H9 (cell line): ENCODE measurements at regions not wholly inside any gene's neighbourhood (a gene's known extent, or its start where the extent isn't known, plus 50 kb on each side); places are given as distances from the start of the nearest gene placed in this dataset.

Experiments used
- DNase-seq: peaks from one replicate; pipeline ENCODE4 v3.0.0-alpha.2; 2017
- H2AFZ ChIP-seq: one replicate; pipeline ENCODE4 v1.6.1; 2013; ENCODE audit warnings: mild to moderate bottlenecking, low read length, control low read depth, moderate library complexity
- H2AK5ac ChIP-seq: 2 replicates; pipeline ENCODE4 v1.6.1; 2013; ENCODE audit warnings: low read length, control low read depth, mixed read lengths; ENCODE audit not compliant: insufficient read length
- H2BK120ac ChIP-seq: one replicate; pipeline ENCODE4 v1.6.1; 2013; ENCODE audit warnings: low read depth, mild to moderate bottlenecking, low read length, control low read depth, inconsistent platforms; ENCODE audit not compliant: poor library complexity, severe bottlenecking
- H2BK12ac ChIP-seq: 2 replicates; pipeline ENCODE4 v1.6.1; 2013; ENCODE audit warnings: low read length, control low read depth, mixed read lengths, low read depth; ENCODE audit not compliant: insufficient read length
- H2BK15ac ChIP-seq: 2 replicates; pipeline ENCODE4 v1.6.1; 2013; ENCODE audit warnings: low read depth, low read length, control low read depth
- H2BK20ac ChIP-seq: one replicate; pipeline ENCODE4 v1.6.1; 2013; ENCODE audit warnings: low read depth, mild to moderate bottlenecking, low read length, control low read depth, inconsistent platforms; ENCODE audit not compliant: poor library complexity, severe bottlenecking
- H2BK5ac ChIP-seq: 2 replicates; pipeline ENCODE4 v1.6.1; 2013; ENCODE audit warnings: low read length, control low read depth, mixed read lengths; ENCODE audit not compliant: insufficient read length
- H3K14ac ChIP-seq: 2 replicates; pipeline ENCODE4 v1.6.1; 2013; ENCODE audit warnings: low read length, control low read depth; ENCODE audit not compliant: insufficient read depth
- H3K18ac ChIP-seq: 2 replicates; pipeline ENCODE4 v1.6.1; 2013; ENCODE audit warnings: low read depth, mild to moderate bottlenecking, mixed read lengths, low read length, control low read depth; ENCODE audit not compliant: insufficient read length
- H3K23ac ChIP-seq: 2 replicates; pipeline ENCODE4 v1.6.1; 2013; ENCODE audit warnings: low read length, control low read depth, mixed read lengths, low read depth; ENCODE audit not compliant: insufficient read length
- H3K23me2 ChIP-seq: 2 replicates; pipeline ENCODE4 v1.6.1; 2013; ENCODE audit warnings: low read depth, mild to moderate bottlenecking, mixed read lengths, low read length, control low read depth; ENCODE audit not compliant: insufficient read length, poor library complexity, severe bottlenecking
- H3K27ac ChIP-seq: 2 replicates; pipeline ENCODE4 v1.5.1; 2013; ENCODE audit warnings: low read length, control low read depth, mixed read lengths, low read depth; ENCODE audit not compliant: insufficient read length
- H3K27me3 ChIP-seq: 2 replicates; pipeline ENCODE4 v1.6.1; 2013; ENCODE audit warnings: low read length, control low read depth, inconsistent platforms; ENCODE audit not compliant: insufficient read depth
- H3K4ac ChIP-seq: 2 replicates; pipeline ENCODE4 v1.6.1; 2013; ENCODE audit warnings: low read depth, mild to moderate bottlenecking, control low read depth, inconsistent platforms, low read length, moderate library complexity
- H3K4me1 ChIP-seq: 2 replicates; pipeline ENCODE4 v1.6.1; 2013; ENCODE audit warnings: low read length, control low read depth, inconsistent platforms; ENCODE audit not compliant: insufficient read depth
- H3K4me2 ChIP-seq: 2 replicates; pipeline ENCODE4 v1.6.1; 2013; ENCODE audit warnings: low read length, control low read depth, mixed read lengths; ENCODE audit not compliant: insufficient read length, insufficient read depth
- H3K56ac ChIP-seq: 2 replicates; pipeline ENCODE4 v1.6.1; 2013; ENCODE audit warnings: low read depth, mild to moderate bottlenecking, mixed read lengths, low read length, control low read depth; ENCODE audit not compliant: insufficient read length
- H3K79me1 ChIP-seq: 2 replicates; pipeline ENCODE4 v1.6.1; 2013; ENCODE audit warnings: low read depth, mild to moderate bottlenecking, moderate library complexity, low read length, control low read depth, inconsistent platforms; ENCODE audit not compliant: insufficient read depth, poor library complexity, severe bottlenecking
- H3K79me2 ChIP-seq: 2 replicates; pipeline ENCODE4 v1.6.1; 2013; ENCODE audit warnings: low read length, control low read depth, inconsistent platforms; ENCODE audit not compliant: insufficient read depth
- H3K9ac ChIP-seq: 2 replicates; pipeline ENCODE4 v1.6.1; 2013; ENCODE audit warnings: low read length, control low read depth, mixed read lengths; ENCODE audit not compliant: insufficient read length; ENCODE audit errors: extremely low read depth
- H3K9me3 ChIP-seq: one replicate; pipeline ENCODE4 v1.6.1; 2013; ENCODE audit warnings: low read depth, low read length, inconsistent platforms; ENCODE audit not compliant: control insufficient read depth
- H3T11ph ChIP-seq: one replicate; pipeline ENCODE4 v1.6.1; 2013; ENCODE audit warnings: mild to moderate bottlenecking, low read length, control low read depth, inconsistent platforms
- H4K20me1 ChIP-seq: one replicate; pipeline ENCODE4 v1.6.1; 2013; ENCODE audit not compliant: control insufficient read depth, insufficient read length, insufficient read depth
- H4K5ac ChIP-seq: 2 replicates; pipeline ENCODE4 v1.6.1; 2013; ENCODE audit warnings: low read depth, mild to moderate bottlenecking, mixed read lengths, low read length, control low read depth; ENCODE audit not compliant: insufficient read length
- H4K8ac ChIP-seq: replicated peaks from 2 replicates; pipeline ENCODE4 v1.6.1; 2013; ENCODE audit warnings: low read length, control low read depth, mixed read lengths, low read depth; ENCODE audit not compliant: insufficient read length
- H4K91ac ChIP-seq: 2 replicates; pipeline ENCODE4 v1.6.1; 2013; ENCODE audit warnings: low read depth, mild to moderate bottlenecking, moderate library complexity, mixed read lengths, low read length, control low read depth; ENCODE audit not compliant: insufficient read length
- H3K27ac Mint-ChIP-seq, 3 experiments: 2 replicates in 2 of 3; 3 replicates in 1 of 3; pipeline ENCODE4 v1.8.0; 2020 to 2021; ENCODE audit warnings: mixed read lengths in 3 of 3, mild to moderate bottlenecking in 1 of 3, moderate library complexity in 1 of 3
- H3K27me3 Mint-ChIP-seq: 2 replicates; pipeline ENCODE4 v1.8.0; 2021; ENCODE audit warnings: low read depth, mild to moderate bottlenecking, moderate library complexity, mixed read lengths
- H3K36me3 Mint-ChIP-seq, 3 experiments: 2 replicates in 2 of 3; 3 replicates in 1 of 3; pipeline ENCODE4 v1.8.0; 2020 to 2021; ENCODE audit warnings: low read depth in 3 of 3, mixed read lengths in 3 of 3; ENCODE audit not compliant: insufficient read depth in 1 of 3
- H3K4me1 Mint-ChIP-seq, 2 experiments: 2 replicates each; pipeline ENCODE4 v1.8.0; 2020; ENCODE audit warnings: mixed read lengths in 2 of 2
- H3K4me3 Mint-ChIP-seq, 2 experiments: 2 replicates in 1 of 2; 3 replicates in 1 of 2; pipeline ENCODE4 v1.8.0; 2020 to 2021; ENCODE audit warnings: mild to moderate bottlenecking in 2 of 2, mixed read lengths in 2 of 2, moderate library complexity in 1 of 2
- H3K9me3 Mint-ChIP-seq, 2 experiments: 2 replicates in 1 of 2; 3 replicates in 1 of 2; pipeline ENCODE4 v1.8.0; 2020; ENCODE audit warnings: mild to moderate bottlenecking in 2 of 2, mixed read lengths in 2 of 2, moderate library complexity in 1 of 2
- CTCF ChIP-seq: fragments of 200-600 bp; sonication (generic); conservative IDR thresholded peaks from 3 replicates; pipeline ENCODE4 v1.8.0; 2021; ENCODE audit warnings: antibody characterized with exemption, mild to moderate bottlenecking
- WGBS: extraction: QIAGEN DNeasy Blood & Tissue Kit; methylation state at CpG from one replicate; pipeline ENCODE4 v1.1.7; 2013; ENCODE audit warnings: missing lambda C conversion rate, low lambda C conversion rate, mixed read lengths; ENCODE audit not compliant: insufficient read length; ENCODE audit errors: extremely low coverage; 5-methylcytosine and 5-hydroxymethylcytosine counted together

- Histone ChIP-seq H3K4me2 (no peak overlapping the region), H3K9ac (no peak overlapping the region), H2AK5ac (no peak overlapping the region), H3K18ac (no peak overlapping the region), H3K27me3 (no peaks in the 10 kb centered on the region), H3K27ac (no peak overlapping the region), H3K9me3 (no peaks in the 10 kb centered on the region), H3K56ac (no peak overlapping the region), H3K4me1 (peaks cover 2% of the 10 kb centered on the region; the same call in 1 of the 2 replicates), H4K20me1 (no peaks in the 10 kb centered on the region), H3K4ac (no peak overlapping the region), H2BK20ac (no peak overlapping the region), H2AFZ (no peak overlapping the region), H2BK5ac (no peak overlapping the region), H3K23ac (no peak overlapping the region), H3T11ph (no peak overlapping the region), H4K91ac (no peak overlapping the region), H4K5ac (no peak overlapping the region), H2BK15ac (no peak overlapping the region), H4K8ac (no peak overlapping the region), H3K14ac (no peak overlapping the region), H3K23me2 (no peaks in the 10 kb centered on the region), H2BK120ac (no peak overlapping the region), H2BK12ac (no peak overlapping the region), H3K79me1 (no peaks in the 10 kb centered on the region), H3K79me2 (no peaks in the 10 kb centered on the region)
- Mint-ChIP-seq H3K9me3 (no peaks in the 10 kb centered on the region), H3K36me3 (no peaks in the 10 kb centered on the region), H3K4me1 (peaks cover 8 to 14% of the 10 kb centered on the region in 2 experiments), H3K4me3 (no peak overlapping the region), H3K27ac (no peak overlapping the region), H3K27me3 (no peaks in the 10 kb centered on the region)
- no peak for TF ChIP-seq CTCF
- no peak for DNase-seq
- no CpG with 5 or more reads among the region's 1 CpG for WGBS
Observed at GRCh38 chr4:111066887-111067286, 444.0 kb upstream of the PITX2 start.
